ENCODE measurements at regions not wholly inside any gene's neighbourhood (a gene's known extent, or its start where the extent isn't known, plus 50 kb on each side); places are given as distances from the start of the nearest gene placed in this dataset.

GRCh38 chr2:128473175-128474035 lies 154.7 kb upstream of the HS6ST1 start:
- TF ChIP-seq CTCF (IDR thresholded peaks at IDR 0.05 in 4 of 5, conservative IDR thresholded peaks at IDR 0.05 in 1 of 5), result no peak
- TF ChIP-seq POLR2A (IDR thresholded peaks at IDR 0.05), result no peak
